ENCODE measurements at regions not wholly inside any gene's neighbourhood (a gene's known extent, or its start where the extent isn't known, plus 50 kb on each side); places are given as distances from the start of the nearest gene placed in this dataset.
A peak's percentile ranks its signal among the peaks of the same experiment; 100 is the strongest.

GRCh38 chr9:89655990-89656657 is 51.3 kb downstream of the GADD45G start:
- H3K36me3 Mint-ChIP-seq (ENCODE audit: low read depth), result no peaks in the 10 kb centered on the region
- H3K27me3 Mint-ChIP-seq, result peaks cover 9% of the 10 kb centered on the region
- no peak overlapping the region for H3K27ac Mint-ChIP-seq
- H3K4me1 Mint-ChIP-seq (ENCODE audit: low read depth), result peaks cover 18% of the 10 kb centered on the region
- no peaks in the 10 kb centered on the region for H3K9me3 Mint-ChIP-seq
- DNase-seq, result no peak
- no peak overlapping the region for H3K4me3 Mint-ChIP-seq

GRCh38 chr9:89657295-89657694 is 52.5 kb downstream of the GADD45G start:
- Mint-ChIP-seq H3K27ac (no peak overlapping the region), H3K9me3 (no peaks in the 10 kb centered on the region), H3K4me3 (no peak overlapping the region), H3K36me3 (ENCODE audit: low read depth) (no peaks in the 10 kb centered on the region), H3K27me3 (peaks cover 15% of the 10 kb centered on the region), H3K4me1 (ENCODE audit: low read depth) (peaks cover 18% of the 10 kb centered on the region)
- no peak for DNase-seq

GRCh38 chr9:89657765-89658164 is 53.0 kb downstream of the GADD45G start:
- peak; percentile 37 for DNase-seq
- peaks cover 18% of the 10 kb centered on the region for H3K4me1 Mint-ChIP-seq (ENCODE audit: low read depth)
- no peaks in the 10 kb centered on the region for H3K36me3 Mint-ChIP-seq (ENCODE audit: low read depth)
- peaks cover 19% of the 10 kb centered on the region for H3K27me3 Mint-ChIP-seq
- no peak overlapping the region for H3K4me3 Mint-ChIP-seq
- no peak overlapping the region for H3K27ac Mint-ChIP-seq
- no peaks in the 10 kb centered on the region for H3K9me3 Mint-ChIP-seq

- no peak for DNase-seq
- no peaks in the 10 kb centered on the region for H3K36me3 Mint-ChIP-seq (ENCODE audit: low read depth)
- no peak overlapping the region for H3K27ac Mint-ChIP-seq
- peaks cover 18% of the 10 kb centered on the region for H3K4me1 Mint-ChIP-seq (ENCODE audit: low read depth)
- peaks cover 24% of the 10 kb centered on the region for H3K27me3 Mint-ChIP-seq
- no peaks in the 10 kb centered on the region for H3K9me3 Mint-ChIP-seq
- no peak overlapping the region for H3K4me3 Mint-ChIP-seq
These were observed 53.6 kb downstream of the GADD45G start for GRCh38 chr9:89658401-89658800.

GRCh38 chr9:89658931-89659330 is 54.1 kb downstream of the GADD45G start:
- peaks cover 24% of the 10 kb centered on the region for H3K27me3 Mint-ChIP-seq
- no peaks in the 10 kb centered on the region for H3K36me3 Mint-ChIP-seq (ENCODE audit: low read depth)
- no peaks in the 10 kb centered on the region for H3K9me3 Mint-ChIP-seq
- no peak overlapping the region for H3K27ac Mint-ChIP-seq
- no peak for DNase-seq
- H3K4me1 Mint-ChIP-seq (ENCODE audit: low read depth), result peaks cover 18% of the 10 kb centered on the region
- no peak overlapping the region for H3K4me3 Mint-ChIP-seq

- Mint-ChIP-seq H3K36me3 (ENCODE audit: low read depth) (no peaks in the 10 kb centered on the region), H3K4me1 (ENCODE audit: low read depth) (peaks cover 18% of the 10 kb centered on the region), H3K27ac (no peak overlapping the region), H3K27me3 (peaks cover 24% of the 10 kb centered on the region), H3K4me3 (no peak overlapping the region), H3K9me3 (no peaks in the 10 kb centered on the region)
- no peak for DNase-seq
These were observed 54.7 kb downstream of the GADD45G start for GRCh38 chr9:89659473-89659872.

GRCh38 chr9:89659891-89660685 is 55.3 kb downstream of the GADD45G start:
- DNase-seq, result no peak
- Mint-ChIP-seq H3K4me3 (no peak overlapping the region), H3K36me3 (ENCODE audit: low read depth) (no peaks in the 10 kb centered on the region), H3K4me1 (ENCODE audit: low read depth) (peaks cover 18% of the 10 kb centered on the region), H3K27ac (no peak overlapping the region), H3K27me3 (peaks cover 24% of the 10 kb centered on the region), H3K9me3 (no peaks in the 10 kb centered on the region)

GRCh38 chr9:89661391-89661949 is 56.7 kb downstream of the GADD45G start:
- no peaks in the 10 kb centered on the region for H3K9me3 Mint-ChIP-seq
- no peaks in the 10 kb centered on the region for H3K36me3 Mint-ChIP-seq (ENCODE audit: low read depth)
- H3K27me3 Mint-ChIP-seq, result peaks cover 21% of the 10 kb centered on the region
- no peak for DNase-seq
- H3K4me3 Mint-ChIP-seq, result no peak overlapping the region
- no peak overlapping the region for H3K27ac Mint-ChIP-seq
- peaks cover 11% of the 10 kb centered on the region for H3K4me1 Mint-ChIP-seq (ENCODE audit: low read depth)

GRCh38 chr9:89661956-89662717 is 57.3 kb downstream of the GADD45G start:
- Mint-ChIP-seq H3K27ac (no peak overlapping the region), H3K27me3 (peaks cover 18% of the 10 kb centered on the region), H3K4me3 (no peak overlapping the region), H3K9me3 (no peaks in the 10 kb centered on the region), H3K4me1 (ENCODE audit: low read depth) (peaks cover 5% of the 10 kb centered on the region), H3K36me3 (ENCODE audit: low read depth) (no peaks in the 10 kb centered on the region)
- DNase-seq, result no peak

- Mint-ChIP-seq H3K36me3 (ENCODE audit: low read depth) (no peaks in the 10 kb centered on the region), H3K4me1 (ENCODE audit: low read depth) (peaks cover 3% of the 10 kb centered on the region), H3K27me3 (peaks cover 18% of the 10 kb centered on the region), H3K4me3 (no peak overlapping the region), H3K27ac (no peak overlapping the region), H3K9me3 (no peaks in the 10 kb centered on the region)
- no peak for DNase-seq
These were observed 58.2 kb downstream of the GADD45G start for GRCh38 chr9:89662718-89663613.

- Mint-ChIP-seq H3K27ac (no peak overlapping the region), H3K36me3 (ENCODE audit: low read depth) (no peaks in the 10 kb centered on the region), H3K4me1 (ENCODE audit: low read depth) (peaks cover 2% of the 10 kb centered on the region), H3K4me3 (no peak overlapping the region), H3K9me3 (no peaks in the 10 kb centered on the region), H3K27me3 (peaks cover 15% of the 10 kb centered on the region)
- no peak for DNase-seq
These were observed 58.8 kb downstream of the GADD45G start for GRCh38 chr9:89663614-89663970.

GRCh38 chr9:89664010-89664409 is 59.2 kb downstream of the GADD45G start:
- Mint-ChIP-seq H3K4me3 (no peak overlapping the region), H3K27ac (no peak overlapping the region), H3K4me1 (ENCODE audit: low read depth) (peaks cover 2% of the 10 kb centered on the region), H3K9me3 (no peaks in the 10 kb centered on the region), H3K27me3 (peaks cover 15% of the 10 kb centered on the region), H3K36me3 (ENCODE audit: low read depth) (no peaks in the 10 kb centered on the region)
- no peak for DNase-seq

- H3K4me3 Mint-ChIP-seq, result no peak overlapping the region
These were observed 60.1 kb downstream of the GADD45G start for GRCh38 chr9:89664896-89665329.

GRCh38 chr9:89666364-89666763 is 61.6 kb downstream of the GADD45G start:
- Mint-ChIP-seq H3K4me3 (no peak overlapping the region), H3K27me3 (peaks cover 14% of the 10 kb centered on the region), H3K9me3 (no peaks in the 10 kb centered on the region), H3K4me1 (ENCODE audit: low read depth) (peaks cover 2% of the 10 kb centered on the region), H3K36me3 (ENCODE audit: low read depth) (no peaks in the 10 kb centered on the region), H3K27ac (no peak overlapping the region)
- DNase-seq, result no peak

More at GRCh38 chr9:89664896-89665329, 60.1 kb downstream of the GADD45G start:
- H3K27ac Mint-ChIP-seq, result no peak overlapping the region
- H3K9me3 Mint-ChIP-seq, result no peaks in the 10 kb centered on the region
- peaks cover 15% of the 10 kb centered on the region for H3K27me3 Mint-ChIP-seq
- DNase-seq, result no peak
- H3K4me1 Mint-ChIP-seq (ENCODE audit: low read depth), result peaks cover 2% of the 10 kb centered on the region
- no peaks in the 10 kb centered on the region for H3K36me3 Mint-ChIP-seq (ENCODE audit: low read depth)

Data from activated T-cell treated with anti-CD3 and anti-CD28 coated beads, Interleukin-2, amount 50 U/mL, for 24 hours (primary cell).